ENCODE measurements at regions not wholly inside any gene's neighbourhood (a gene's known extent, or its start where the extent isn't known, plus 50 kb on each side); places are given as distances from the start of the nearest gene placed in this dataset.

DNA sequence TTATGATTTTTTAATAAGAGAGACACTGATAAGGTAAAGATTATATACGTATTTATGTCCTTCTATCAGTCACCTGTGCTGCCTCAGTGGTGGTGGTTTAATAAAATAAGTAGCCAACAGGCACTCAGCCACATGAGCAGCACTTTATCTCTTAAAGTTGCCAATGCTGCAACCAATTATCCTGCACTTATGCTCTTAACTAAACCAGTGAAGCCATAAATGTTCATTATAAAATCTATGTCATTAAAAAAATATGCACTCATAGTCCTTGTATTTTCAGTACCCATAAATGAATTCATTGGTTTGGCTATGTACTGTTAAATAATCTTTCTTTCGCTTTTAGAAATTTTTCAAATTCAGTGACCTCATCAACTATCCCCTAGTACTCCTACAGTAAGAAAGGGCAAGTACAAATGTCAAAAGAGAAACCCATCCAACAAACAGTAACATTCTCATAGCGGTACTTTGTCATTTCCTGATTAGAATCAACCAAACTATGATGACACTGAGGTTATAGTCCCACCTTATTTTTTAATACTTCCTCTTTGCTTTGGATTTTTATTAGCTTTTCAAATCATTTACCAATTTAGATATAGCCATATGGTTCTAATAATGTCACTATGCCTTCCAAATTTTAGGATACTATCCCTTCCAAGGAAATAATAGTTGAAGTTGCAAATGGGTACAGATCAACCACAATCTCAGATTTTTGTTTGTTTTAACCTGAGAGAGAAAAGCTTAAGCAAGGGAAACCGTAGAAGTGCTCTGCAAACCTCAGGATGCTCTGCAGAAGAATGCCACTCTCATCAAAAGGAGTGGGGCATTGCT, 190.9 kb downstream of the KLF12 start:
- TF ChIP-seq, protein P1, sequence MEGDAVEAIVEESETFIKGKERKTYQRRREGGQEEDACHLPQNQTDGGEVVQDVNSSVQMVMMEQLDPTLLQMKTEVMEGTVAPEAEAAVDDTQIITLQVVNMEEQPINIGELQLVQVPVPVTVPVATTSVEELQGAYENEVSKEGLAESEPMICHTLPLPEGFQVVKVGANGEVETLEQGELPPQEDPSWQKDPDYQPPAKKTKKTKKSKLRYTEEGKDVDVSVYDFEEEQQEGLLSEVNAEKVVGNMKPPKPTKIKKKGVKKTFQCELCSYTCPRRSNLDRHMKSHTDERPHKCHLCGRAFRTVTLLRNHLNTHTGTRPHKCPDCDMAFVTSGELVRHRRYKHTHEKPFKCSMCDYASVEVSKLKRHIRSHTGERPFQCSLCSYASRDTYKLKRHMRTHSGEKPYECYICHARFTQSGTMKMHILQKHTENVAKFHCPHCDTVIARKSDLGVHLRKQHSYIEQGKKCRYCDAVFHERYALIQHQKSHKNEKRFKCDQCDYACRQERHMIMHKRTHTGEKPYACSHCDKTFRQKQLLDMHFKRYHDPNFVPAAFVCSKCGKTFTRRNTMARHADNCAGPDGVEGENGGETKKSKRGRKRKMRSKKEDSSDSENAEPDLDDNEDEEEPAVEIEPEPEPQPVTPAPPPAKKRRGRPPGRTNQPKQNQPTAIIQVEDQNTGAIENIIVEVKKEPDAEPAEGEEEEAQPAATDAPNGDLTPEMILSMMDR (IDR thresholded peaks at IDR 0.05; ENCODE audit: borderline replicate concordance, insufficient read depth, low read depth, low read length) = no peak
- no peak overlapping the region for H3K4me3 ChIP-seq (ENCODE audit: low read depth, low read length)

DNA sequence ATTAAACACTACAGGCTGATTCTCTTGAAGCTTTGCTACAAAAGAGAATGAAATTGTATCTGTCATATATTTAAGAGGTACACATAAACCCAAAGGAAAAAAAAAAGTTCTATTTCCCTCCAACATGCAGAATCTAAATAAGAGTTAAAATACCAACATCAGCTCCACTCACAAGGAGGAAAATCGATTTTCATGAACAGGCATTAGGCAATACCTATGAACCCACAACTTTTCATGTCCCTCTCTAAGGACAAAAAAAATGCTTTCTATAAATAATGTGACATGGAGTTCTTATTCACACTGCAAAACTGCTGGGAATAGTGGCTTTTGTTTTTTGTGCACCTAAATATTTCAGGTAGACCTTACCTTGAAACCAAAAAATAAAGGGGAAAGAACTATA, 192.5 kb downstream of the KLF12 start:
- H3K4me3 ChIP-seq (ENCODE audit: low read depth, low read length) = no peak overlapping the region
- TF ChIP-seq, protein P1 (IDR thresholded peaks at IDR 0.05; ENCODE audit: borderline replicate concordance, insufficient read depth, low read depth, low read length) = no peak

DNA sequence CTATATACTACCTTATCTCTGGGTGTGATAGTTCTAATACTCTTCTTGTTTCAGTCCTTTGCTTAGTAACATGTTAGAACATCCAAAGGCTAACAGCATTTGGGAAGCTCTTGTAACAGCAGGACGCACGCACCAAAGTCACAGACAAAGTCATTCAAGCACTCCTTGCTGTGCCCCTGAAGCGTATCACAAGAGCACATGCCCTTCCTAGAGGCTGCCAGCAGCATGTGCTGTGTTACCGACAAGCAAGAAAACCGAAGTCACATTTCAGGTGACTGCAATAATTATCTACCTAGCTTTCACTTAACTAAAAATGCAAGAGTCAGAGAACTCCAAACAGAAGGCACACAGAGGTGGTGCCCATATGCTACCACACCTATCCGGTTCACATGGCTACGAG, 194.1 kb downstream of the KLF12 start:
- TF ChIP-seq, protein P1 (IDR thresholded peaks at IDR 0.05; ENCODE audit: borderline replicate concordance, insufficient read depth, low read depth, low read length) = no peak
- no peak overlapping the region for H3K4me3 ChIP-seq (ENCODE audit: low read depth, low read length)

DNA sequence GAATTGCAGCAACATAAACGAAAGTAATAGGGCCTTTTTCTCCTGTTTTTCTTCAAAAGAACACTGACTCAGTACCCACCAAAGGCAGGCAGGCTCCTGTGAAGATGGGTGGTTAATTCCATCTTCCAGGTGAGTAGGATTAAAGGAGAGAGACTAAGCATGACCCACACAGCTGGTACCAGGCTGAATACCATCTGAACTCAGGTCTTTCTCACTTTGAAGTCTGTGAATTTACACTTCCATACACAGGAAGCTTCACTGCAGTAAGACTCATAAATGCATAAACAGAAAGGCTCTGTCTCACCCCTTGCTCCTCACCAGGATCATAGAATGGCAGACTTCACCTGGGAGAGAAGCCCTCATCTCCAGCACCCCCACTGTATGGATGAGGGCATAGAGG, 194.6 kb downstream of the KLF12 start:
- TF ChIP-seq, protein P1 (IDR thresholded peaks at IDR 0.05; ENCODE audit: borderline replicate concordance, insufficient read depth, low read depth, low read length) = no peak
- H3K4me3 ChIP-seq (ENCODE audit: low read depth, low read length) = no peak overlapping the region

DNA sequence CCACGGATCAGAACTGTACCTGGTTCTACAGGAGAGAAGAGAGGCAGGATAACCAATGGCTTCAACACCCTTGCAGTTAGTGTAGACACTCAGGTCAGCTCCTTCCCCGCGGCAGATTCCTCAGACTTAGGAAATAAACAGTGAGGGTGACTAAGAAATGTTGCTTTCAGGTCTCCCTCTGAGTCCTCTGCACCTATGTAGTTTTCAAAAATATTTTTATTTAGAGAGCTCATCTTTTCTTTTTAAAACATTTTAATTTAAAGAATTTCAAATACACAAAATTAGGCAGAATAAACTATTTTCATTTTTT, 195.2 kb downstream of the KLF12 start:
- TF ChIP-seq, protein P1 (IDR thresholded peaks at IDR 0.05; ENCODE audit: borderline replicate concordance, insufficient read depth, low read depth, low read length) = no peak
- no peak overlapping the region for H3K4me3 ChIP-seq (ENCODE audit: low read depth, low read length)

DNA sequence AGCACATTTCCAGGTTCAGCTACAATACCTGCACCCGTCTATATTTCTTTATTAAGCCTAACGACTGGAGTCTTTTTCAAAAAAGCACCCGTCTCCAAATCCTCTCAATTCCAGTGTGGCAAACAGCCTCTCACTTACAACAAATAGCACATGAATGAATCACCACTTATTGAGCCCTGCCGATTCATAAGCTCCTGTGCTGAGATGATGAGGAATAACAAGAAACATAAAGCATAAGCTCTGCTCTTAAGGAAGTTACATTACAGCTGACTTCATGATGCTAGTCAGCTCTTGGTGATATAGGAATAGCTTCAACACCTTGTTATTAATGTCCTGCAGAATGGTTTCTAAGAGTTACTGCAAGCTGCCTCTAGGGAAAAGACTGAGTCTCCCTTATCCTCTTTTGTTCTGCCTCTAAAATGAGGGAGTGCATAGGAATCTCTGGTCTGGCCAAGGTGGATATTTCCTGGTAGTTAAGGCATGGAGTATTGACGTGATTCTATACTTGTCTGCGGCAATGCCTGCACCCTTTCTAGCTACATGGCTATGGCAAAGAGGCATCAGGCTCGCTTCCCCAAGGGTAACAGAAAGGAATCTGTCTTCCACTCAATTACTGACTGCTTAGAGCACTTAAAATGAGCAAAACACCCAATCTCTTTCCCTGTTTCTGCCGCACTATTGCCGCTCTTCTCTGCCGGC, 195.7 kb downstream of the KLF12 start:
- TF ChIP-seq, protein P1 (IDR thresholded peaks at IDR 0.05; ENCODE audit: borderline replicate concordance, insufficient read depth, low read depth, low read length) = no peak
- no peak overlapping the region for H3K4me3 ChIP-seq (ENCODE audit: low read depth, low read length)

DNA sequence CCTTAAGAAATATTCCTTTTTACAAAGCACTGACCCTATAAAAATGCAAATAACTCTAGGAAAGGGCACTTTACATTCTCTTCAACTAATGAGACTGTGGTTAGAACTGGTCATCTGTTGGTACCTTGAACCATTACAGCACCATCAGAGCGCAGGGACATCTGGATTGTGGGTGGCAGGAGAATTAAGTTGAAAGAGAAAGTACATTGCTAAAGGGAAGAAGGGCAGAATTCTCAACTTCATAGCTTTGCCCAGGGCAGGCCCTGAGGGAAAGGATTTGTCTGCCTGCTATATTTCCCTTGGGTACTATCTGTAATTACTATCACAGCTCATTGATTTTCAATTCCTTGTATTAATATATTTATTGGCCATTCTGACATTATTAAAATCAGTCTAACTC, 196.8 kb downstream of the KLF12 start:
- no peak overlapping the region for H3K4me3 ChIP-seq (ENCODE audit: low read depth, low read length)
- TF ChIP-seq, protein P1 (IDR thresholded peaks at IDR 0.05; ENCODE audit: borderline replicate concordance, insufficient read depth, low read depth, low read length) = no peak

Measured in GM12875 (cell line).